KMS-11 (cell line): ENCODE measurements at regions not wholly inside any gene's neighbourhood (a gene's known extent, or its start where the extent isn't known, plus 50 kb on each side); places are given as distances from the start of the nearest gene placed in this dataset.
"Not testable (repeated sequence)": the region's sequence is repeated elsewhere in the genome, so short reads cannot be mapped to it uniquely, and the experiment has no call there.

Experiments used
- H2AFZ ChIP-seq: fragments of 200-600 bp; sonication (generic); 2 replicates; pipeline ENCODE4 v1.6.1; 2016; ENCODE audit warnings: antibody characterized with exemption, mixed run types, low read depth
- H3K27ac ChIP-seq: fragments of 200-600 bp; sonication (generic); 2 replicates; pipeline ENCODE4 v1.6.1; 2016; ENCODE audit warnings: mild to moderate bottlenecking, mixed run types
- H3K27me3 ChIP-seq: fragments of 200-600 bp; sonication (generic); 2 replicates; pipeline ENCODE4 v1.6.1; 2017; ENCODE audit warnings: mild to moderate bottlenecking, low read depth, mixed run types, moderate library complexity; ENCODE audit not compliant: insufficient read depth
- H3K36me3 ChIP-seq: fragments of 200-600 bp; sonication (generic); 2 replicates; pipeline ENCODE4 v1.6.1; 2017; ENCODE audit warnings: mild to moderate bottlenecking, mixed run types; ENCODE audit not compliant: insufficient read depth
- H3K4me1 ChIP-seq: fragments of 200-600 bp; sonication (generic); 2 replicates; pipeline ENCODE4 v1.6.1; 2016; ENCODE audit warnings: mild to moderate bottlenecking, low read depth, mixed run types; ENCODE audit not compliant: poor library complexity, severe bottlenecking
- H3K4me2 ChIP-seq: fragments of 200-600 bp; sonication (generic); 2 replicates; pipeline ENCODE4 v1.7.0; 2016; ENCODE audit warnings: mild to moderate bottlenecking, mixed run types
- H3K4me3 ChIP-seq: fragments of 200-600 bp; sonication (generic); IDR thresholded peaks from 2 replicates; pipeline ENCODE4 v1.6.1; 2017; ENCODE audit warnings: low read depth, low read length, mixed read lengths; ENCODE audit not compliant: insufficient read depth
- H3K79me2 ChIP-seq: fragments of 200-600 bp; sonication (generic); 2 replicates; pipeline ENCODE4 v1.6.1; 2016; ENCODE audit warnings: low read depth, mixed run types; ENCODE audit not compliant: insufficient read depth
- H3K9ac ChIP-seq: fragments of 200-600 bp; sonication (generic); 2 replicates; pipeline ENCODE4 v1.6.1; 2016; ENCODE audit warnings: mild to moderate bottlenecking, mixed run types
- H4K20me1 ChIP-seq: fragments of 200-600 bp; sonication (generic); 2 replicates; pipeline ENCODE4 v1.6.1; 2016; ENCODE audit warnings: mild to moderate bottlenecking, mixed run types; ENCODE audit not compliant: insufficient read depth
- TF ChIP-seq, protein P1 (sequence below): fragments of 200-600 bp; sonication (generic); conservative IDR thresholded peaks from 2 replicates; pipeline ENCODE4 v1.6.1; 2017; ENCODE audit warnings: low read depth, mild to moderate bottlenecking, antibody characterized with exemption, low read length, moderate library complexity, mixed read lengths

DNA sequence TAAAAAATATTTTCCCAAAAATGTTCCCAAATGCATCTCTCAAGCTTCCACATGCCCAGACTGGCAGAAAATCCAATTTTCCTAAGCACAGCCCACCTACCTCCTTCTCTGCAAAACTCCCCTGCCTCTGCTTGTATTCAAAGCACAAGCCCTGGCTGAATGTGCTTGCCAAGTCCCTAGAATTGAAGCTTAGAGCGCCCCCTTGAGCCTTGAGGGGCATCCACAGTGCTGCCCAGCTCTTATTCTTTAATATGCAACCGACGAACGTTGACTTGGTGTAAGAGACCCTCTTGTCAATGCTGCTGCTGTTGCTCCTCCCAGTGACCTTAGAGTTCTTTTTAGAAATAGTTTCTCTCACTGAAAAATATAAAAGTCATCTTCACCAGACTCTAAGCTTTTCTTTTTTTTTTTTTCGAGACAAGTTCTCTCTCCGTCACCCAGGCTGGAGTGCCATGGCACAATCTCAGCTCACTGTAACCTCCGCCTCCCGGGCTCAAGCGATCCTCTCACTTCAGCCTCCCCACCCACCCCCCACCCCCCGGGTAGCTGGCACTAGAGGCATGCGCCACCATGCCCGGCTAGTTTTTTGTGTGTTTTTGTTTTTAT lies 63.5 kb upstream of the CAPRIN1 start:
- H3K27me3 ChIP-seq, result no peaks in the 10 kb centered on the region
- H3K36me3 ChIP-seq, result no peaks in the 10 kb centered on the region
- H3K4me3 ChIP-seq, result no peak overlapping the region
- TF ChIP-seq, protein P1, sequence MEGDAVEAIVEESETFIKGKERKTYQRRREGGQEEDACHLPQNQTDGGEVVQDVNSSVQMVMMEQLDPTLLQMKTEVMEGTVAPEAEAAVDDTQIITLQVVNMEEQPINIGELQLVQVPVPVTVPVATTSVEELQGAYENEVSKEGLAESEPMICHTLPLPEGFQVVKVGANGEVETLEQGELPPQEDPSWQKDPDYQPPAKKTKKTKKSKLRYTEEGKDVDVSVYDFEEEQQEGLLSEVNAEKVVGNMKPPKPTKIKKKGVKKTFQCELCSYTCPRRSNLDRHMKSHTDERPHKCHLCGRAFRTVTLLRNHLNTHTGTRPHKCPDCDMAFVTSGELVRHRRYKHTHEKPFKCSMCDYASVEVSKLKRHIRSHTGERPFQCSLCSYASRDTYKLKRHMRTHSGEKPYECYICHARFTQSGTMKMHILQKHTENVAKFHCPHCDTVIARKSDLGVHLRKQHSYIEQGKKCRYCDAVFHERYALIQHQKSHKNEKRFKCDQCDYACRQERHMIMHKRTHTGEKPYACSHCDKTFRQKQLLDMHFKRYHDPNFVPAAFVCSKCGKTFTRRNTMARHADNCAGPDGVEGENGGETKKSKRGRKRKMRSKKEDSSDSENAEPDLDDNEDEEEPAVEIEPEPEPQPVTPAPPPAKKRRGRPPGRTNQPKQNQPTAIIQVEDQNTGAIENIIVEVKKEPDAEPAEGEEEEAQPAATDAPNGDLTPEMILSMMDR, result peak; percentile 89
- H2AFZ ChIP-seq, result no peak overlapping the region
- no peaks in the 10 kb centered on the region for H3K79me2 ChIP-seq
- no peak overlapping the region for H3K4me2 ChIP-seq
- H4K20me1 ChIP-seq, result no peaks in the 10 kb centered on the region
- H3K27ac ChIP-seq, result no peak overlapping the region
- H3K4me1 ChIP-seq, result no peaks in the 10 kb centered on the region
- H3K9ac ChIP-seq, result no peak overlapping the region

DNA sequence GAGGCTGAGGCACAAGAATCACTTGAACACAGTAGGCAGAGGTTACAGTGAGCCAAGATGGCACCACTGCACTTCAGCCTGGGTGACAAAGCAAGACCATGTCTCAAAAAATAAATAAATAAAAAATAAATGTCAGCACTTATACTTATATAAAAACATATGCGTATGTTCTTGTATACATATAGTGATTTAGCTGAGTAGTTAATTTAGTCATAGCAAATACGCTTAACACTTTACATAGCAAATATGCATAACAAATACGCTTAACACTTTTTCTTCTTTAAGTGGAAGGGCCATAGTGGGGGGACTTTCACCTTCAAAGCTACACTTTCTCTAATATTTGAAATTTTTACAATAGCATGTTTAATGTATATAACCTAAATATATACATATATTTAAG lies 64.0 kb upstream of the CAPRIN1 start:
- Histone ChIP-seq H3K79me2 (no peaks in the 10 kb centered on the region), H2AFZ (no peak overlapping the region), H4K20me1 (no peaks in the 10 kb centered on the region), H3K9ac (no peak overlapping the region), H3K4me1 (no peaks in the 10 kb centered on the region), H3K36me3 (no peaks in the 10 kb centered on the region), H3K27me3 (no peaks in the 10 kb centered on the region), H3K27ac (no peak overlapping the region), H3K4me3 (no peak overlapping the region), H3K4me2 (no peak overlapping the region)
- TF ChIP-seq, protein P1, result no peak

DNA sequence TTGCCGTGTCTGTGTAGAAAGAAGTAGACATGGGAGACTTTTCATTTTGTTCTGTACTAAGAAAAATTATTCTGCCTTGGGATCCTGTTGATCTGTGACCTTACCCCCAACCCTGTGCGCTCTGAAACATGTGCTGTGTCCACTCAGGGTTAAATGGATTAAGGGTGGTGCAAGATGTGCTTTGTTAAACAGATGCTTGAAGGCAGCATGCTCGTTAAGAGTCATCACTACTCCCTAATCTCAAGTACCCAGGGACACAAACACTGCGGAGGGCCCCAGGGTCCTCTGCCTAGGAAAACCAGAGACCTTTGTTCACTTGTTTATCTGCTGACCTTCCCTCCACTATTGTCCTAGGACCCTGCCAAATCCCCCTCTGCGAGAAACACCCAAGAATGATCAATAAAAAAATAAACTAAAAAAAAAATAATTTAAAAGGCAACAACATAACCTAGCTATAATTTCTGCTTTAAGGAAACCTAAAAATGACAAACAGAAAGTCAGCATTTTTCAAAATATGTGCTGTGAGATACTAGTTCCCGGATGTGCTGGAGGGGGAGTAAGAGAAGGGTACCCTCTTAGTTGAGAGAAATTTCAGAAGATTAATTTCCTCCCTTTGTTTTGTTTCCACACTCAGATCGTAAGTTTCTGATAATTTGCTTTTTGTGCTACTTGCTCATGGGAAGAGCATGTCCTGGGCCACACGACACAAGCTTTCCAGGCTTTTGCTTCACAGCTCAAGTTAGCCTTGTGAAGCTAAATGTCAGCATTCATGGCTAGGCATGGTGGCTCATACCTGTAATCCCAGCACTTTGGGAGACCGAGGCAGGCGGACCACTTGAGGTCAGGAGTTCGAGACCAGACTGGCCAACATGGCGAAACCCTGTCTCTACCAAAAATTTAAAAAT lies 64.7 kb upstream of the CAPRIN1 start:
- H2AFZ ChIP-seq, H3K79me2 ChIP-seq, H3K27me3 ChIP-seq, H3K4me2 ChIP-seq, H3K4me3 ChIP-seq, H4K20me1 ChIP-seq, H3K36me3 ChIP-seq, H3K9ac ChIP-seq, H3K27ac ChIP-seq, H3K4me1 ChIP-seq: not testable (repeated sequence)

DNA sequence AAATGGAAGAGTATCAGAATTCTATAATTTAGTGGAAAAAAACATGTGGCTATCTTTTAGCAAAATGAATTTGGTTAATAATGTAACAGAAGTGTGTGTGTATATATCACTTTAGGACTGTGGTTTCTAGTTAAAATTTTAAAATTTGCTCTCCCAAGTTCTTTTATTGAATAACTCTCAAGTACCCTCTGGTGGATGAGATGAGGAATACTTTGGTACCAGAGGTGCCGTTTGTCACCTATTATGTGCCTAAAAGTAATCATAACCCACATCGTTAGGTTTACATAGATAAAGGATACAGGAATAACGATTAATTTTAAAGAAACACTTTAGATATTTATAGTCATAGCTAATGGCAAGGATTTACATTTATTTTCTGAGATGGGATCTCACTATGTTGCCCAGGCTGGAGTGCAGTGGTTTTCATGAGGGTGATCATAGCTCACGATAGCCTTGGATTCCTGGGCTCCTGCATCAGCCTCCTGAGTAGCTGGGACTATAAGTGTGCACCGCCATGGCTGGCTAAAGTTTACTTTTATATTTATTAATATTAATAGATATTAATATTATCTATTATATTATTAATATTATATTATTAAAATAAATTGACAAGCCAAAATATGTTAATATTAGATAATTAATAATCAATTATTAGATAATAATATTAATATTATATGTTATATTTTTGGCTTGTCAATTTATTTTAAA lies 66.7 kb upstream of the CAPRIN1 start:
- Histone ChIP-seq H3K4me2 (no peak overlapping the region), H3K4me3 (no peak overlapping the region), H4K20me1 (no peaks in the 10 kb centered on the region), H3K79me2 (no peaks in the 10 kb centered on the region), H2AFZ (no peak overlapping the region), H3K27ac (no peak overlapping the region), H3K9ac (no peak overlapping the region), H3K4me1 (no peaks in the 10 kb centered on the region), H3K27me3 (no peaks in the 10 kb centered on the region), H3K36me3 (no peaks in the 10 kb centered on the region)
- TF ChIP-seq, protein P1, result 0 out of 2 replicates have a peak, but pooled peaks have one; percentile 12
